SK-N-SH (cell line): ENCODE measurements at regions not wholly inside any gene's neighbourhood (a gene's known extent, or its start where the extent isn't known, plus 50 kb on each side); places are given as distances from the start of the nearest gene placed in this dataset.

Experiments used
- CTCF ChIA-PET: fragments of 300-600, 350-600 bp; formaldehyde crosslinking; extraction: SDS; loops from one replicate; lab custom pipeline; 2021; lab: Yijun Ruan, JAX
- POLR2A ChIA-PET: fragments of 350-600 bp; sonication (Branson Sonifier 250); formaldehyde crosslinking; extraction: SDS; loops from one replicate; lab custom pipeline; 2020; ENCODE audit warnings: antibody characterized with exemption, inconsistent platforms; lab: Yijun Ruan, JAX
- DNase-seq: peaks from one replicate; pipeline ENCODE4 v3.0.0; 2012
- H2AFZ ChIP-seq: fragments of 200-600 bp; sonication (generic); 2 replicates; pipeline ENCODE4 v1.8.1; 2016; ENCODE audit warnings: antibody characterized with exemption, mild to moderate bottlenecking, low read depth
- H3F3A ChIP-seq: fragments of 200-600 bp; sonication (generic); replicated peaks from 2 replicates; pipeline ENCODE3; 2016; ENCODE audit warnings: antibody characterized with exemption, mild to moderate bottlenecking; ENCODE audit not compliant: insufficient read depth
- H3K27ac ChIP-seq, 2 experiments: fragments of 200-500 bp in 1 of 2; fragments of 200-600 bp in 1 of 2; sonication (Bioruptor generic) in 1 of 2; sonication (generic), shearing (Covaris generic) in 1 of 2; 2 replicates each; pipeline versions ENCODE4 v1.5.1 to v1.6.1; 2014 to 2016; ENCODE audit warnings: low read depth in 2 of 2, inconsistent platforms in 1 of 2, low read length in 1 of 2, mild to moderate bottlenecking in 1 of 2, mixed read lengths in 1 of 2
- H3K27me3 ChIP-seq: fragments of 200-600 bp; sonication (generic), shearing (Covaris generic); 2 replicates; pipeline ENCODE4 v1.6.1; 2016; ENCODE audit warnings: mixed run types; ENCODE audit not compliant: insufficient read depth
- H3K36me3 ChIP-seq, 2 experiments: fragments of 200-500 bp in 1 of 2; fragments of 200-600 bp in 1 of 2; sonication (Bioruptor generic) in 1 of 2; sonication (generic) in 1 of 2; replicated peaks in 1 of 2; 2 replicates each; pipeline versions ENCODE3 to v1.5.1; 2014 to 2016; ENCODE audit warnings: low read length in 1 of 2, mild to moderate bottlenecking in 1 of 2; ENCODE audit not compliant: insufficient read depth in 2 of 2, control insufficient read depth in 1 of 2
- H3K4me1 ChIP-seq, 2 experiments: fragments of 200-500 bp in 1 of 2; fragments of 200-600 bp in 1 of 2; sonication (Bioruptor generic) in 1 of 2; sonication (generic), shearing (Covaris generic) in 1 of 2; 2 replicates each; pipeline versions ENCODE4 v1.5.1 to v1.6.1; 2014 to 2016; ENCODE audit warnings: low read depth in 1 of 2, low read length in 1 of 2, mixed run types in 1 of 2; ENCODE audit not compliant: insufficient read depth in 2 of 2, control insufficient read depth in 1 of 2
- H3K4me2 ChIP-seq: fragments of 200-600 bp; sonication (generic), shearing (Covaris generic); 2 replicates; pipeline ENCODE4 v1.6.1; 2017; ENCODE audit warnings: mixed run types
- H3K4me3 ChIP-seq, 2 experiments: fragments of 200-500 bp in 1 of 2; fragments of 200-600 bp in 1 of 2; sonication (Bioruptor generic) in 1 of 2; sonication (generic), shearing (Covaris generic) in 1 of 2; 2 replicates each; pipeline versions ENCODE4 v1.5.1 to v1.8.1; 2014 to 2016; ENCODE audit warnings: low read depth in 2 of 2, inconsistent platforms in 1 of 2, low read length in 1 of 2, mild to moderate bottlenecking in 1 of 2, mixed read lengths in 1 of 2, moderate library complexity in 1 of 2
- H3K79me2 ChIP-seq: fragments of 200-600 bp; sonication (generic); 2 replicates; pipeline ENCODE4 v1.8.1; 2017; ENCODE audit warnings: mild to moderate bottlenecking; ENCODE audit not compliant: insufficient read depth
- H3K9ac ChIP-seq: fragments of 200-600 bp; sonication (generic); 2 replicates; pipeline ENCODE4 v1.6.1; 2017; ENCODE audit warnings: mixed run types
- H3K9me2 ChIP-seq: fragments of 200-600 bp; sonication (generic); 2 replicates; pipeline ENCODE4 v1.6.1; 2017; ENCODE audit warnings: mixed run types
- H3K9me3 ChIP-seq: fragments of 200-600 bp; sonication (generic); 2 replicates; pipeline ENCODE4 v1.6.1; 2017; ENCODE audit warnings: mixed run types, mild to moderate bottlenecking, moderate library complexity
- H4K20me1 ChIP-seq: fragments of 200-600 bp; sonication (generic); 2 replicates; pipeline ENCODE4 v1.6.1; 2017; ENCODE audit warnings: mild to moderate bottlenecking, mixed run types; ENCODE audit not compliant: insufficient read depth
- ELF1 ChIP-seq: IDR thresholded peaks from 2 replicates; pipeline ENCODE4 v1.4.0; 2012
- EP300 ChIP-seq, 2 experiments: IDR thresholded peaks; 2 replicates each; pipeline versions ENCODE4 v1.4.0 to v1.6.1; 2012; ENCODE audit warnings: borderline replicate concordance in 1 of 2, low read depth in 1 of 2, low read length in 1 of 2
- EZH2phosphoT487 ChIP-seq: fragments of 200-600 bp; sonication (generic); IDR thresholded peaks from 2 replicates; pipeline ENCODE4 v1.6.1; 2017; ENCODE audit warnings: low read depth, mixed run types, mild to moderate bottlenecking, antibody characterized with exemption, moderate library complexity, borderline replicate concordance
- FOXM1 ChIP-seq: IDR thresholded peaks from 2 replicates; pipeline ENCODE4 v1.4.0; 2012; ENCODE audit warnings: low read depth, mild to moderate bottlenecking
- GATA2 ChIP-seq: sonication (generic); formaldehyde crosslinking; IDR thresholded peaks from 2 replicates; pipeline ENCODE4 v1.5.0; 2020; ENCODE audit warnings: mild to moderate bottlenecking, missing genetic modification reagents
- MXI1 ChIP-seq: IDR thresholded peaks from 2 replicates; pipeline ENCODE4 v1.6.1; 2012; ENCODE audit warnings: mild to moderate bottlenecking, low read depth, low read length, improper control_type of control experiment
- NFIC ChIP-seq: IDR thresholded peaks from 2 replicates; pipeline ENCODE4 v1.4.0; 2012; ENCODE audit warnings: borderline replicate concordance
- NRF1 ChIP-seq: IDR thresholded peaks from 2 replicates; pipeline ENCODE4 v1.6.1; 2012; ENCODE audit warnings: low read depth, mild to moderate bottlenecking, low read length
- RXRA ChIP-seq: IDR thresholded peaks from 2 replicates; pipeline ENCODE4 v1.4.0; 2012; ENCODE audit warnings: low read depth, mild to moderate bottlenecking, borderline replicate concordance
- SIN3A ChIP-seq: IDR thresholded peaks from 2 replicates; pipeline ENCODE4 v1.6.1; 2012; ENCODE audit warnings: low read depth, mild to moderate bottlenecking, low read length, moderate library complexity, borderline replicate concordance
- TAF1 ChIP-seq: IDR thresholded peaks from 2 replicates; pipeline ENCODE4 v1.6.1; 2012; ENCODE audit warnings: low read depth, mild to moderate bottlenecking, low read length, moderate library complexity, borderline replicate concordance
- TCF12 ChIP-seq: IDR thresholded peaks from 2 replicates; pipeline ENCODE4 v1.4.0; 2012
- USF2 ChIP-seq: fragments of 150-350 bp; IDR thresholded peaks from 2 replicates; pipeline ENCODE4 v1.6.1; 2017; ENCODE audit warnings: antibody characterized with exemption, low read length, low read depth, borderline replicate concordance
- YY1 ChIP-seq: IDR thresholded peaks from 2 replicates; pipeline ENCODE4 v1.4.0; 2012; ENCODE audit warnings: low read depth, mild to moderate bottlenecking
- ZBTB33 ChIP-seq: IDR thresholded peaks from 2 replicates; pipeline ENCODE4 v1.4.0; 2012; ENCODE audit warnings: low read depth, borderline replicate concordance
- WGBS: methylation state at CpG from one replicate; pipeline ENCODE4 v1.1.6; 2017; ENCODE audit warnings: low lambda C conversion rate; 5-methylcytosine and 5-hydroxymethylcytosine counted together
- TF ChIP-seq, protein P1 (sequence below): fragments of 200-600 bp; sonication (generic); IDR thresholded peaks from 2 replicates; pipeline ENCODE4 v1.6.1; 2017; ENCODE audit warnings: antibody characterized with exemption, mild to moderate bottlenecking, moderate library complexity

DNA sequence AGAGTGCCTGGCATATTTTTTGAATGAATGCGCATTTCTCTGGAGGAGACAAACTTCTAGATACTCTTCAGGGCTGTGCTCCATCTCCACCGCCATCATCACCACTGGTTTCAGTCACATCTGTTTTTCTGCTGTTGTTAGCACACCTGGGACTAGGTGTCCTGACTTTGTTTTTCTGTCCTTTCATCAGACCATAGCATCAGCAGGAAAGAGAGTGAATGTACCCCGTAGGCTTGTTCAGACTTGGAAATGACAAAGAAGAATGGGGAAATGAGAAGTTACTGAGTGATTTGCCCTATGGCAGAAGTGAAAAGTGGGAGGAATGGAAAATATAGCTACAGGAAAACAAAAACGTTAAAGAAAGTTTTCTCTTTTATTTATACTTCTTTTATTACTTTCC lies 965.2 kb upstream of the FANCL start:
- WGBS = 26% methylated on average over 4 of the region's 4 CpGs

More for the DNA sequence above, 965.2 kb upstream of the FANCL start:
- Histone ChIP-seq H3F3A (no peaks in the 10 kb centered on the region), H3K79me2 (no peaks in the 10 kb centered on the region), H3K9ac (no peak overlapping the region), H3K9me3 (no peaks in the 10 kb centered on the region), H3K4me3 (no peak overlapping the region), H3K4me2 (no peak overlapping the region), H3K9me2 (no peaks in the 10 kb centered on the region), H3K4me1 (no peaks in the 10 kb centered on the region), H3K27ac (no peak overlapping the region), H3K27me3 (no peaks in the 10 kb centered on the region), H4K20me1 (no peaks in the 10 kb centered on the region), H2AFZ (no peak overlapping the region), H3K36me3 (no peaks in the 10 kb centered on the region)
- DNase-seq = no peak
- POLR2A ChIA-PET = no interaction called here
- CTCF ChIA-PET = no interaction called here
- TF ChIP-seq FOXM1 = no peak
- no peak for TF ChIP-seq ZBTB33
- no peak for TF ChIP-seq EZH2phosphoT487
- TF ChIP-seq TCF12 = no peak
- no peak for TF ChIP-seq USF2
- TF ChIP-seq ELF1 = no peak
- no peak for TF ChIP-seq NRF1
- TF ChIP-seq SIN3A = no peak
- TF ChIP-seq GATA2 (CRISPR knock-in tag) = no peak
- no peak for TF ChIP-seq NFIC
- no peak for TF ChIP-seq YY1
- no peak for TF ChIP-seq TAF1
- TF ChIP-seq RXRA = no peak
- TF ChIP-seq EP300 (IDR thresholded peaks at IDR 0.05; ENCODE audit: borderline replicate concordance in 1 of 2, low read depth in 1 of 2, low read length in 1 of 2) = no peak
- TF ChIP-seq, protein P1, sequence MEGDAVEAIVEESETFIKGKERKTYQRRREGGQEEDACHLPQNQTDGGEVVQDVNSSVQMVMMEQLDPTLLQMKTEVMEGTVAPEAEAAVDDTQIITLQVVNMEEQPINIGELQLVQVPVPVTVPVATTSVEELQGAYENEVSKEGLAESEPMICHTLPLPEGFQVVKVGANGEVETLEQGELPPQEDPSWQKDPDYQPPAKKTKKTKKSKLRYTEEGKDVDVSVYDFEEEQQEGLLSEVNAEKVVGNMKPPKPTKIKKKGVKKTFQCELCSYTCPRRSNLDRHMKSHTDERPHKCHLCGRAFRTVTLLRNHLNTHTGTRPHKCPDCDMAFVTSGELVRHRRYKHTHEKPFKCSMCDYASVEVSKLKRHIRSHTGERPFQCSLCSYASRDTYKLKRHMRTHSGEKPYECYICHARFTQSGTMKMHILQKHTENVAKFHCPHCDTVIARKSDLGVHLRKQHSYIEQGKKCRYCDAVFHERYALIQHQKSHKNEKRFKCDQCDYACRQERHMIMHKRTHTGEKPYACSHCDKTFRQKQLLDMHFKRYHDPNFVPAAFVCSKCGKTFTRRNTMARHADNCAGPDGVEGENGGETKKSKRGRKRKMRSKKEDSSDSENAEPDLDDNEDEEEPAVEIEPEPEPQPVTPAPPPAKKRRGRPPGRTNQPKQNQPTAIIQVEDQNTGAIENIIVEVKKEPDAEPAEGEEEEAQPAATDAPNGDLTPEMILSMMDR = no peak
- no peak for TF ChIP-seq MXI1
